ENCODE measurements at regions not wholly inside any gene's neighbourhood (a gene's known extent, or its start where the extent isn't known, plus 50 kb on each side); places are given as distances from the start of the nearest gene placed in this dataset.

- DNase-seq: no peak
Observed at GRCh38 chr3:117631781-117632180, 922.2 kb downstream of the TUSC7 start.

DNA sequence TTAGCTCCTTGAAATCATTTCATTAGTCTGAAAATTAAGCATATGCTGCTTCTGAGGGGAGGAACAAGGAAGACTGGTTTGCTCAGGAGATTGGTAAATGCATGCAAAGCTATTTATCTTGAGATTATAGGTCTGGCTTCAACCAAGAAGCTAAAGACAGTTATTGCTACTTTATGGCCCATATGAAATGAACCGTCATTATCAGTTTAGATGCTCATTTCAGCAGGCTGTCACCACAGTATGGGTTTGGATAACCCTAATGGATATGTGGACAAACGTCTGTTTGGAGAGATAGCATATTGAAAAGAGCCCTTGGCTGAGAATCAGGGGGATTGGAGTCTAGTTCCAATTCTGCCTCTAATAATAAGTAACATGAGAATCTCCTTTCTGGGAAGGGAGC, 922.6 kb downstream of the TUSC7 start:
- DNase-seq: no peak

GRCh38 chr3:117633207-117633606, 923.6 kb downstream of the TUSC7 start:
- DNase-seq: no peak

GRCh38 chr3:117637666-117638065, 928.1 kb downstream of the TUSC7 start:
- DNase-seq: no peak

DNA sequence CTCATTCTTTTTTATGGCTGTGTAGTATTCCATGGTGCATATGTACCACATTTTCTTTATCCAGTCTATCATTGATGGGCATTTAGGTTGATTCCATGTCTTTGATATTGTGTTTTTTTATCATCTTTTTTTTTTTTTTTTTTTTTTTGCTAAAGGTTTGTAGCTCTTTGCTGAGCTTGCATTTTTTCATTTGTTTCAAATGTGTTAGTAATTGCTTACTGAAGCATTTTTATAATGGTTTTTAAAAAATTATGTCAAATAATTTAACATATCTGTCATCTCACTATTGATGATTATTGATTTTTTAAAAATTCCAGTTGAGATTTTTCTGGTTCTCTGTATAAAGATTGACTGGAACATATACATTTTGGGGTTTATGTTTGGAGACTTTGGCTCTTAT, 934.6 kb downstream of the TUSC7 start:
- DNase-seq: no peak

GRCh38 chr3:117645561-117646242, 936.1 kb downstream of the TUSC7 start:
- DNase-seq: no peak

GRCh38 chr3:117647435-117647834, 937.9 kb downstream of the TUSC7 start:
- DNase-seq: no peak

GRCh38 chr3:117651246-117651645, 941.7 kb downstream of the TUSC7 start:
- DNase-seq: no peak

GRCh38 chr3:117656391-117656790, 946.8 kb downstream of the TUSC7 start:
- no peak for DNase-seq

- DNase-seq: no peak
Observed at GRCh38 chr3:117657278-117657677, 947.7 kb downstream of the TUSC7 start.

DNA sequence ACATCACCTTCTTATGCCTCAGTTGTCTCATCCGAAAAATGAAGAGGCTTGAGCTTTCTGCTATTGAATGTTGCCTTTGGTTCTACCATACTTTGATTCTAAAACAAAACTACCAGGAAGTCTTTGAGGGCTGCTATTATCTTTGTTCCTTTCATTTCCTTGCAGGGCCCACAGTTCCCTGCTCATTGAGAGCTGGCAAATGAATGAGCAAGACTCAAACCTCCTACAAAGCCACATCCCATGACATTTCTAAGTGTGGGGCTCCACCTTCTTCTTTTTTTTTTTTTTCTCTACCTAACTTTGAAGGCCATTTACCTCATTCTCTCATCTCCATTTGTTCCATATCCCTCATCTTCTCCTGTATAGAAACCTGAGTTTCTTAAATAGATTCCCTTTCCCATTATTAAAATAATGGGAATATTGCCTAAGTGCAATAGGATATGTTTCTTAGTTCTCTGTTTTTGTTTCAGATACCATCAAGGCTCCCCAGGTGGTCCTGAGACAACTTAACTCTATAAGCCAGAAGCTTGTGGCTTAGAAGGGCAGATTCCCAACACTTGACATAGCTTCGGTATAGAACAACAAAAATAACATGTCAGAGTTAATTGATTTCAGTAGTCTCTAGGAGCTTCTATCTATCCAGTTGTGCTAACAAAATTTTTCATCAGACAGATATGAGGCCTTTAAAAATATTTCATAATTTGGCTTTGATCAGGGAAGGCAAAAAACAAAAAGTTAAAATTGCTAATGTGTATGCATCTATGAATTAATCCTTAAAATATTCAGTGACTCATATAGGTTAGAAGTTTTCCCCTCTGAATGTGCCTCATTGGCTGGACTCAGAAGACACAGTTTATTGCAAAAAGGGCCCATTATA, 951.6 kb downstream of the TUSC7 start:
- DNase-seq: no peak

DNA sequence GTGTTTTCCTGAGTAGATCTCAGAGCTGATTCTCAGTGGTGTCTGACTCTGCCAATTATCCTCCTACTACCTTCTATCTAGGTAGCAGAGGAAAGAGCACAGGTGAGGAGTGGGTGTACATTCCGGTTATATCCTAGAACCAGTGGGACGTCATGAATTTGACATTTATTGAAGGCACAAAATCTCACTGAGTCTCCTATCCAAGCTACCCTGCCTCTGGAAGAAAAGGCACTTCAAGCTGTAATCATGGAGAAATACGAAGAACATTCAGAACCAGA, 952.2 kb downstream of the TUSC7 start:
- DNase-seq: no peak

- DNase-seq: no peak
Observed at GRCh38 chr3:117665296-117665695, 955.7 kb downstream of the TUSC7 start.

- no peak for DNase-seq
Observed at GRCh38 chr3:117666325-117666724, 956.7 kb downstream of the TUSC7 start.

- DNase-seq: no peak
Observed at GRCh38 chr3:117666812-117667211, 957.2 kb downstream of the TUSC7 start.

DNA sequence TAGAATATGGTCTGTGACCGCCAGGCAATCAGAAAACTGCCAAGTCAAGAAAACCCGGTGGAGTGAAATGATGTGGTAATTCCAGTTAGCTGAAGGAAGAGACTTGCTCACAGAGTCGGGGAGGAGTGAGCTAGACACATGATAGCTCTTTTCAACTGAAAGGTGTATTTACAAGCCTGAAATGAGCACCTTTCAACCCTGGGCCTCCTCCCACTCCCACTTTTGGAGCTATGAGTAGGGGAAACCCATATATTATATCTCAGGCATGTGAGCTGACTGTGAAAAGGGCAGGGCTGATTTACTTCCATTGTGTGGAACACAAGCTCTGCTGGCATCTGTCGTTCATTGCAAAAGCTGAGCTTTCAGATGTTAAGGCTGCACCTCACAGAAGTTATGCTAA, 960.2 kb downstream of the TUSC7 start:
- no peak for DNase-seq

DNA sequence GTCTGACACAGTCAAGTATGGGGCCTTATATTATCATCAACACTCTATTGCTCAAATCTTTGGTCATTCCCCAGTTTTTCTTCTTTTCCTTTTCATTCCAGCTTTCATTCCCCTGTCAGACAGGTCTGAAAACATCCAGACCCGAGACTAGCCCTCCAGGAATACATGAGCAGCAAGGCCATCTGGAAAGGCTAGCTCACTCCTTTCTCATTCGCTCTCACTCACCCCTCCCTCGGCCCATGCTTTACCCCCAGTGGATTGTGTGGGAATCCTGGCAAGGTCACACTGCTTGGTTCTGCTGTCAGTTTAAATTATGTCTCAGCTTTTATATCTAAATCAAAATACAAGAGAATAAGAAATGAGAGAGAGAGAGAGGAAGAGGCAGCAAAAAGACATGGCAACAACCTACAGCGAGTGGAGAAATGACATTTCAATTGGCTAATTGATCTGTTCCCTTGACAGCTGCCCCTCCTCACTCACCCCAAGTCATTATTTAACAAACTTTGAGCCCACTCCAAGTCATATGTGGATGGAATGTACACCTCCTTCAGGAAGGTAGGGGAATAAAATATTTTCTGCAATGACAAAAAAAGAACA, 962.2 kb downstream of the TUSC7 start:
- DNase-seq: no peak

GRCh38 chr3:117674321-117674720, 964.7 kb downstream of the TUSC7 start:
- no peak for DNase-seq

DNA sequence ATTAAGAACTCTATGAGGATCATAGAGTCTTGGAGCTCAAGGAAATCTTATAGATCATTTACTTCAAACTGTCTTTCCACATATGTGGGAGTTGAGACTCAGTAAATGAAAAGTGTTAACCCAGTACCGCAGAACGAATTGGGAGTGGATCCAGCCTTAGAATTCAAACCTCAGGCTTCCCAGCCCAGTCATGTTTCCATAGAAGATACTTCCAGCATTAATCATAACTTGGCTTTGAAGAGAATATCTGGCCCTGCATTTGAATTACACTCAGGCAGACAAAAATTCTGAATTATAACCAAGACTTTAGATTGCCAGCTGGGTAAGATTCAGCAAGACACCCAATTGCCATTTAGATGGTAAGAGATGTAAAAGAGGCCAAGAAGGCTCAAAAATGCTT, 972.0 kb downstream of the TUSC7 start:
- no peak for DNase-seq

DNA sequence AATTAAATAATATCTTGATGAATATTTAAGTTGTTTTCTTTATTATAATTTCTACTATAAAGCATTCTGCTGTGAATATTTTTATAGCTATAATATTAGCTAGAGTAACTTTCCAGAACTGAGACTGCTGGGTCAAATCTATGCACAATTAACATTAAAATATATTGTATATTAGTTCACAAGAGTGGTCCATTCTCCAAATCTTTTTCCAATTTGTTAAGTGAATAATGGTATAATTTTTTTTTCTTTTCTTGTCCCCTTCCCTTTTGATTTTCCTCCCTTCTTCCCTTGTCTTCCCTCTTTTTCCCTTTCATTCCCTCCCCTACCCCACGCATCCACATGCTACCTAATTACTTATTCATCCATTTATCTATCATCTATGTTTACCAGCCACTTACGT, 977.5 kb downstream of the TUSC7 start:
- no peak for DNase-seq

DNA sequence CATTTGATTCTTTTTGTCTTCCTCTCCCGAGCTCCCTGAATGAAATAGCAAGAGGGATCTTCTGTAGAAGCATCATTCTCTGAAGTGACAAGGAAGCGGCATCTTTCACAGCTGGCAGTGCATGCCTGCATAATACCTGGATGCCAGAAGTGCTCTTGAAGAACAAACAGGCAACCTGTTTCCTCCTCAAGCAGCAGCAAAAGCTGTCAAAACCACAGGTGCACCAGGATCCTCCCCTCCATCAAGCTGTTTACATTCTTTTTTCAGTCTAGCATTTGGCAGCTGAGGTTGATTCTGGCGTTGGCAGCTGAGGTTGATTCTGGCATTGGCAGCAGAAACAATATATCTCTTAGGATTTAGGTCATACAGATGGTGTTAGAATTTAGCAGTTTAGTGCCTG, 979.0 kb downstream of the TUSC7 start:
- no peak for DNase-seq

GRCh38 chr3:117691526-117691925, 981.9 kb downstream of the TUSC7 start:
- DNase-seq: no peak

DNA sequence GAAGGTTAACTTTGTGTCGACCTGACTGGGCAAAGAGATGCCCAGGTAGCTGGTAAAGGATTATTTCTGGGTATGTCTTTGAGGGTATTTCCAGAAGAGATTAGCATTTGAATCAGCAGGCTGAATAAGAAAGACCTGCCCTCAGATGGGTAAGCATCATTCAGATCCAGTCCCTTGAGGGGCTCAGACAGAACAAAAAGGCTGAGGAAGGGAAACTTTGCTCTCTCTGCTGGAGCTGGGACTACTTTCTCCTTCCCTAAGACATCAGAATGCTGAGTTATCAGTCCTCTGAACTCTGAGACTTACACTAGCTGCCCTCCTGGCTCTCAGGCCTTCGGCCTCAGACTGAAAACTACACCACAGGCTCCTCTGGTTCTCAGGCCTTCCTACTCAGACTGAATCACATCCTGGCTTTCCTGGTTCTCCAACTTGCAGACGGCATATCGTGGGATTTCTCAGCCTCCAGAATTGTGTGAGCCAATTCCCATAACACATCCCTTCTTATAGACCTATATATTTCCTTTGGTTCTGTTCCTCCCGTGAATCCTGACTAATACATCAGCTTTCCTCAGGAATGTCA, 982.9 kb downstream of the TUSC7 start:
- no peak for DNase-seq

DNA sequence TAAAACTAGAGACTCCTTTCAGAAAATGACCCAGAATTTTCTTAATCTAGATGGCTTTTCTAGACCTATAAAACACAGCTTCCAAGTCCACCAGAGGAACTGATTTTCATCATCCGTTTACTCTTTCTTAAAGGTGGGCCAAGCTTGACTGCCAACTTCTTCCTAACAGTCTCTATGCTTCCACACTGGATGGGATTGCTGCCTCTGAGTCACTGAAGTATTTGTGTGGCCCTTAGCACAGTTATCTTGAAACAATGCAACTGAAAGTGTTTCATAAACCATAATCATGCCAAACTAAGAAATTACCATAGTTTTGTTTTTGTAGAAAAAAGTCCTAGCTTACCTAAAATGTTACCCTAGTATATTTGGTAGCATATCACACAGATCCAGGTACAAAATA, 985.7 kb downstream of the TUSC7 start:
- DNase-seq: no peak

All from activated CD4-positive, alpha-beta T cell treated with anti-CD3 and anti-CD28 coated beads for 48 hours (primary cell).